H9 (cell line): ENCODE measurements at regions not wholly inside any gene's neighbourhood (a gene's known extent, or its start where the extent isn't known, plus 50 kb on each side); places are given as distances from the start of the nearest gene placed in this dataset.

Experiments used
- DNase-seq: peaks from one replicate; pipeline ENCODE4 v3.0.0-alpha.2; 2017
- H2AFZ ChIP-seq: one replicate; pipeline ENCODE4 v1.6.1; 2013; ENCODE audit warnings: mild to moderate bottlenecking, low read length, control low read depth, moderate library complexity
- H2AK5ac ChIP-seq: 2 replicates; pipeline ENCODE4 v1.6.1; 2013; ENCODE audit warnings: low read length, control low read depth, mixed read lengths; ENCODE audit not compliant: insufficient read length
- H2BK120ac ChIP-seq: one replicate; pipeline ENCODE4 v1.6.1; 2013; ENCODE audit warnings: low read depth, mild to moderate bottlenecking, low read length, control low read depth, inconsistent platforms; ENCODE audit not compliant: poor library complexity, severe bottlenecking
- H2BK12ac ChIP-seq: 2 replicates; pipeline ENCODE4 v1.6.1; 2013; ENCODE audit warnings: low read length, control low read depth, mixed read lengths, low read depth; ENCODE audit not compliant: insufficient read length
- H2BK15ac ChIP-seq: 2 replicates; pipeline ENCODE4 v1.6.1; 2013; ENCODE audit warnings: low read depth, low read length, control low read depth
- H2BK20ac ChIP-seq: one replicate; pipeline ENCODE4 v1.6.1; 2013; ENCODE audit warnings: low read depth, mild to moderate bottlenecking, low read length, control low read depth, inconsistent platforms; ENCODE audit not compliant: poor library complexity, severe bottlenecking
- H2BK5ac ChIP-seq: 2 replicates; pipeline ENCODE4 v1.6.1; 2013; ENCODE audit warnings: low read length, control low read depth, mixed read lengths; ENCODE audit not compliant: insufficient read length
- H3K14ac ChIP-seq: 2 replicates; pipeline ENCODE4 v1.6.1; 2013; ENCODE audit warnings: low read length, control low read depth; ENCODE audit not compliant: insufficient read depth
- H3K18ac ChIP-seq: 2 replicates; pipeline ENCODE4 v1.6.1; 2013; ENCODE audit warnings: low read depth, mild to moderate bottlenecking, mixed read lengths, low read length, control low read depth; ENCODE audit not compliant: insufficient read length
- H3K23ac ChIP-seq: 2 replicates; pipeline ENCODE4 v1.6.1; 2013; ENCODE audit warnings: low read length, control low read depth, mixed read lengths, low read depth; ENCODE audit not compliant: insufficient read length
- H3K23me2 ChIP-seq: 2 replicates; pipeline ENCODE4 v1.6.1; 2013; ENCODE audit warnings: low read depth, mild to moderate bottlenecking, mixed read lengths, low read length, control low read depth; ENCODE audit not compliant: insufficient read length, poor library complexity, severe bottlenecking
- H3K27ac ChIP-seq: 2 replicates; pipeline ENCODE4 v1.5.1; 2013; ENCODE audit warnings: low read length, control low read depth, mixed read lengths, low read depth; ENCODE audit not compliant: insufficient read length
- H3K27me3 ChIP-seq: 2 replicates; pipeline ENCODE4 v1.6.1; 2013; ENCODE audit warnings: low read length, control low read depth, inconsistent platforms; ENCODE audit not compliant: insufficient read depth
- H3K4ac ChIP-seq: 2 replicates; pipeline ENCODE4 v1.6.1; 2013; ENCODE audit warnings: low read depth, mild to moderate bottlenecking, control low read depth, inconsistent platforms, low read length, moderate library complexity
- H3K4me1 ChIP-seq: 2 replicates; pipeline ENCODE4 v1.6.1; 2013; ENCODE audit warnings: low read length, control low read depth, inconsistent platforms; ENCODE audit not compliant: insufficient read depth
- H3K4me2 ChIP-seq: 2 replicates; pipeline ENCODE4 v1.6.1; 2013; ENCODE audit warnings: low read length, control low read depth, mixed read lengths; ENCODE audit not compliant: insufficient read length, insufficient read depth
- H3K56ac ChIP-seq: 2 replicates; pipeline ENCODE4 v1.6.1; 2013; ENCODE audit warnings: low read depth, mild to moderate bottlenecking, mixed read lengths, low read length, control low read depth; ENCODE audit not compliant: insufficient read length
- H3K79me1 ChIP-seq: 2 replicates; pipeline ENCODE4 v1.6.1; 2013; ENCODE audit warnings: low read depth, mild to moderate bottlenecking, moderate library complexity, low read length, control low read depth, inconsistent platforms; ENCODE audit not compliant: insufficient read depth, poor library complexity, severe bottlenecking
- H3K79me2 ChIP-seq: 2 replicates; pipeline ENCODE4 v1.6.1; 2013; ENCODE audit warnings: low read length, control low read depth, inconsistent platforms; ENCODE audit not compliant: insufficient read depth
- H3K9ac ChIP-seq: 2 replicates; pipeline ENCODE4 v1.6.1; 2013; ENCODE audit warnings: low read length, control low read depth, mixed read lengths; ENCODE audit not compliant: insufficient read length; ENCODE audit errors: extremely low read depth
- H3K9me3 ChIP-seq: one replicate; pipeline ENCODE4 v1.6.1; 2013; ENCODE audit warnings: low read depth, low read length, inconsistent platforms; ENCODE audit not compliant: control insufficient read depth
- H3T11ph ChIP-seq: one replicate; pipeline ENCODE4 v1.6.1; 2013; ENCODE audit warnings: mild to moderate bottlenecking, low read length, control low read depth, inconsistent platforms
- H4K20me1 ChIP-seq: one replicate; pipeline ENCODE4 v1.6.1; 2013; ENCODE audit not compliant: control insufficient read depth, insufficient read length, insufficient read depth
- H4K5ac ChIP-seq: 2 replicates; pipeline ENCODE4 v1.6.1; 2013; ENCODE audit warnings: low read depth, mild to moderate bottlenecking, mixed read lengths, low read length, control low read depth; ENCODE audit not compliant: insufficient read length
- H4K8ac ChIP-seq: replicated peaks from 2 replicates; pipeline ENCODE4 v1.6.1; 2013; ENCODE audit warnings: low read length, control low read depth, mixed read lengths, low read depth; ENCODE audit not compliant: insufficient read length
- H4K91ac ChIP-seq: 2 replicates; pipeline ENCODE4 v1.6.1; 2013; ENCODE audit warnings: low read depth, mild to moderate bottlenecking, moderate library complexity, mixed read lengths, low read length, control low read depth; ENCODE audit not compliant: insufficient read length
- H3K27ac Mint-ChIP-seq, 3 experiments: 2 replicates in 2 of 3; 3 replicates in 1 of 3; pipeline ENCODE4 v1.8.0; 2020 to 2021; ENCODE audit warnings: mixed read lengths in 3 of 3, mild to moderate bottlenecking in 1 of 3, moderate library complexity in 1 of 3
- H3K27me3 Mint-ChIP-seq: 2 replicates; pipeline ENCODE4 v1.8.0; 2021; ENCODE audit warnings: low read depth, mild to moderate bottlenecking, moderate library complexity, mixed read lengths
- H3K36me3 Mint-ChIP-seq, 3 experiments: 2 replicates in 2 of 3; 3 replicates in 1 of 3; pipeline ENCODE4 v1.8.0; 2020 to 2021; ENCODE audit warnings: low read depth in 3 of 3, mixed read lengths in 3 of 3; ENCODE audit not compliant: insufficient read depth in 1 of 3
- H3K4me1 Mint-ChIP-seq, 2 experiments: 2 replicates each; pipeline ENCODE4 v1.8.0; 2020; ENCODE audit warnings: mixed read lengths in 2 of 2
- H3K4me3 Mint-ChIP-seq, 2 experiments: 2 replicates in 1 of 2; 3 replicates in 1 of 2; pipeline ENCODE4 v1.8.0; 2020 to 2021; ENCODE audit warnings: mild to moderate bottlenecking in 2 of 2, mixed read lengths in 2 of 2, moderate library complexity in 1 of 2
- H3K9me3 Mint-ChIP-seq, 2 experiments: 2 replicates in 1 of 2; 3 replicates in 1 of 2; pipeline ENCODE4 v1.8.0; 2020; ENCODE audit warnings: mild to moderate bottlenecking in 2 of 2, mixed read lengths in 2 of 2, moderate library complexity in 1 of 2
- CTCF ChIP-seq: fragments of 200-600 bp; sonication (generic); conservative IDR thresholded peaks from 3 replicates; pipeline ENCODE4 v1.8.0; 2021; ENCODE audit warnings: antibody characterized with exemption, mild to moderate bottlenecking
- WGBS: extraction: QIAGEN DNeasy Blood & Tissue Kit; methylation state at CpG from one replicate; pipeline ENCODE4 v1.1.7; 2013; ENCODE audit warnings: missing lambda C conversion rate, low lambda C conversion rate, mixed read lengths; ENCODE audit not compliant: insufficient read length; ENCODE audit errors: extremely low coverage; 5-methylcytosine and 5-hydroxymethylcytosine counted together

DNA sequence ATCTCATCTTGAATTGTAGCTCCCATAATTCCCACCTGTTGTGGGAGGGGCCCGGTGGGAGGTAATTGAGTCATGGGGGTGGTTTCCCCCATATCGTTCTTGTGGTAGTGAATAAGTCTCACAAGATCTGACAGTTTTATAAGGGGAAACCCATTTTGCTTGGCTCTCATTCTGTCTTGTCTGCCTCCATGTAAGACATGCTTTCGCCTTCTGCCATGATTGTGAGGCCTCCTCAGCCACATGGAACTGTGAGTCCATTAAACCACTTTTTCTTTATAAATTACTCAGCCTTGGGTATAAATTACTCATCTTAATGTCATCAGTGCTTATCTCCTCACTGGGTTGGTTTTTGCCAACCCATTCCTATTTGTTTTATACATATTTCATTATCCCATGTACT, 142.0 kb upstream of the GMDS start:
- H2BK15ac ChIP-seq = no peak overlapping the region
- no peak overlapping the region for H3T11ph ChIP-seq
- no CpG with 5 or more reads among the region's 3 CpGs for WGBS
- H4K5ac ChIP-seq = no peak overlapping the region
- no peak overlapping the region for H3K4me2 ChIP-seq
- no peak overlapping the region for H4K8ac ChIP-seq
- no peak overlapping the region for H2BK5ac ChIP-seq
- no peak for TF ChIP-seq CTCF
- H3K9ac ChIP-seq = no peak overlapping the region
- no peaks in the 10 kb centered on the region for H3K4me1 ChIP-seq
- H3K4ac ChIP-seq = no peak overlapping the region
- no peak overlapping the region for H3K56ac ChIP-seq
- H3K23ac ChIP-seq = no peak overlapping the region
- no peaks in the 10 kb centered on the region for H3K27me3 ChIP-seq
- H3K36me3 Mint-ChIP-seq = peaks cover 0 to 9% (median 0%) of the 10 kb centered on the region in 3 experiments; a peak in 3 of 7 replicates
- no peak overlapping the region for H3K4me3 Mint-ChIP-seq
- no peaks in the 10 kb centered on the region for H3K4me1 Mint-ChIP-seq
- H4K20me1 ChIP-seq = no peaks in the 10 kb centered on the region
- H2AK5ac ChIP-seq = no peak overlapping the region
- H2BK20ac ChIP-seq = no peak overlapping the region
- no peak overlapping the region for H4K91ac ChIP-seq
- H3K23me2 ChIP-seq = no peaks in the 10 kb centered on the region
- no peak overlapping the region for H3K18ac ChIP-seq
- H3K14ac ChIP-seq = no peak overlapping the region
- no peak overlapping the region for H3K27ac ChIP-seq
- no peaks in the 10 kb centered on the region for H3K79me1 ChIP-seq
- H3K9me3 ChIP-seq = no peaks in the 10 kb centered on the region
- H3K9me3 Mint-ChIP-seq = peaks cover 4 to 7% of the 10 kb centered on the region in 2 experiments; a peak in 3 of 5 replicates
- no peak overlapping the region for H2AFZ ChIP-seq
- H2BK120ac ChIP-seq = no peak overlapping the region
- H2BK12ac ChIP-seq = no peak overlapping the region
- no peaks in the 10 kb centered on the region for H3K79me2 ChIP-seq
- H3K27ac Mint-ChIP-seq = no peak overlapping the region
- H3K27me3 Mint-ChIP-seq = no peaks in the 10 kb centered on the region; the same call in none of the 2 replicates
- DNase-seq = no peak
